SK-N-MC (cell line): ENCODE measurements at regions not wholly inside any gene's neighbourhood (a gene's known extent, or its start where the extent isn't known, plus 50 kb on each side); places are given as distances from the start of the nearest gene placed in this dataset.

Experiments used
- EZH2 ChIP-seq: fragments of 200-600 bp; sonication (generic); IDR thresholded peaks from one replicate; pipeline ENCODE4 v1.6.1; 2017; ENCODE audit warnings: antibody characterized with exemption
- FOXP2 ChIP-seq: optimal IDR thresholded peaks from 2 replicates; pipeline ENCODE3; 2011; ENCODE audit warnings: mild to moderate bottlenecking, moderate library complexity; ENCODE audit not compliant: insufficient read depth; ENCODE audit errors: extremely low read length, control extremely low read depth
- POLR2AphosphoS5 ChIP-seq: IDR thresholded peaks from 2 replicates; pipeline ENCODE4 v1.6.1; 2012; ENCODE audit warnings: mild to moderate bottlenecking, low read depth, low read length, borderline replicate concordance

DNA sequence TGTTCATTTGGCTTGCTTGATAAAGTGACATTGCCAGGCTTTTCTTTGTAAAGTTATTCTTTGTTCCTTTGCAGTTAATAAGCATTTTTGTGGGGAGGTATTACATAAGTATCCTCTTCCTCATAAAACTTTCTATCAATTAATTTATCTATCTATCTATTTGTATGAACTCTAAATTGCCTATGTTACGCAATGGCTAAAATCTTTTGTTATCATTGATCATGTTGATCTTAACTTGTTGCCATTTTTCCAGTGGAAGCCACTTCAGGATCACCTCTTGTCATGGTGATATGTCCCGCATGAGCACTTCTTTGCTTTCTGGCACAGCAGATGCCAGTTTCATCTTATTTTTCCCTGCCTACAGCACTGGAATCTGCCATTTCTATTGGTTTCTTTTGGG lies 436.7 kb upstream of the KIF2A start:
- TF ChIP-seq FOXP2 (no peak), POLR2AphosphoS5 (no peak), EZH2 (no peak)
